H1 (cell line): ENCODE measurements at regions not wholly inside any gene's neighbourhood (a gene's known extent, or its start where the extent isn't known, plus 50 kb on each side); places are given as distances from the start of the nearest gene placed in this dataset.

Source experiments
- CTCF ChIA-PET: fragments of 300-600 bp; sonication (Branson Sonifier 250); formaldehyde crosslinking; loops from one replicate; lab custom pipeline; 2021; ENCODE audit not compliant: partially characterized antibody; lab: Charles Lee
- POLR2A ChIA-PET: fragments of 300-600 bp; sonication (Branson Sonifier 250); formaldehyde crosslinking; loops from one replicate; lab custom pipeline; 2021; ENCODE audit warnings: inconsistent platforms; ENCODE audit not compliant: partially characterized antibody; lab: Charles Lee
- DNase-seq, 2 experiments: peaks; one replicate each; pipeline versions ENCODE4 v3.0.0 to v3.0.0-alpha.2; 2010 to 2022; ENCODE audit warnings: low spot score in 2 of 2, low read depth in 1 of 2, mixed read lengths in 1 of 2
- FAIRE-seq: peaks from 2 replicates; lab custom pipeline; 2011; peaks lifted over from hg19 to GRCh38; lab: Jason Lieb, UNC
- H2AFZ ChIP-seq: 2 replicates; pipeline ENCODE4 v1.8.1; 2012; ENCODE audit warnings: low read length, inconsistent platforms
- H2AK5ac ChIP-seq: 2 replicates; pipeline ENCODE4 v1.6.1; 2013; ENCODE audit warnings: low read depth, low read length
- H2BK120ac ChIP-seq: replicated peaks from 2 replicates; pipeline ENCODE3; 2013; ENCODE audit warnings: low read depth, low read length, inconsistent platforms
- H2BK12ac ChIP-seq: 2 replicates; pipeline ENCODE4 v1.6.1; 2013; ENCODE audit warnings: low read depth, low read length
- H2BK15ac ChIP-seq: 2 replicates; pipeline ENCODE4 v1.6.1; 2013; ENCODE audit warnings: low read length
- H2BK20ac ChIP-seq: 2 replicates; pipeline ENCODE4 v1.6.1; 2013; ENCODE audit warnings: low read length
- H2BK5ac ChIP-seq: 2 replicates; pipeline ENCODE4 v1.6.1; 2013; ENCODE audit warnings: low read depth, low read length
- H3K14ac ChIP-seq: 2 replicates; pipeline ENCODE4 v1.6.1; 2013; ENCODE audit warnings: inconsistent platforms; ENCODE audit not compliant: insufficient read length
- H3K18ac ChIP-seq: 2 replicates; pipeline ENCODE4 v1.6.1; 2013; ENCODE audit warnings: low read length; ENCODE audit errors: extremely low read depth
- H3K23ac ChIP-seq: 2 replicates; pipeline ENCODE4 v1.6.1; 2013; ENCODE audit warnings: inconsistent platforms; ENCODE audit not compliant: insufficient read length
- H3K23me2 ChIP-seq: 2 replicates; pipeline ENCODE4 v1.6.1; 2013; ENCODE audit warnings: low read depth, low read length
- H3K27ac ChIP-seq: 2 replicates; pipeline ENCODE4 v1.6.1; 2011; ENCODE audit warnings: low read depth, low read length, inconsistent platforms
- H3K27me3 ChIP-seq, 4 experiments: replicated peaks in 1 of 4; 1 replicate in 1 of 4; 2 replicates in 3 of 4; pipeline versions ENCODE4 v1.6.1 to v1.8.1; 2011 to 2013; ENCODE audit warnings: low read length in 3 of 4, mild to moderate bottlenecking in 3 of 4, inconsistent platforms in 2 of 4, mixed read lengths in 2 of 4, moderate library complexity in 1 of 4; ENCODE audit not compliant: control insufficient read depth in 3 of 4, insufficient read depth in 3 of 4; ENCODE audit errors: extremely low read depth in 1 of 4
- H3K36me3 ChIP-seq, 4 experiments: 2 replicates each; pipeline versions ENCODE4 v1.6.1 to v1.8.1; 2011 to 2013; ENCODE audit warnings: mild to moderate bottlenecking in 4 of 4, low read length in 3 of 4, moderate library complexity in 2 of 4, control low read depth in 1 of 4, inconsistent platforms in 1 of 4; ENCODE audit not compliant: insufficient read depth in 4 of 4, control insufficient read depth in 2 of 4
- H3K4ac ChIP-seq: replicated peaks from 2 replicates; pipeline ENCODE3; 2013; ENCODE audit warnings: low read length, low read depth, mixed read lengths, inconsistent platforms; ENCODE audit not compliant: insufficient read length
- H3K4me1 ChIP-seq, 4 experiments: replicated peaks in 1 of 4; 1 replicate in 1 of 4; 2 replicates in 3 of 4; pipeline versions ENCODE4 v1.6.1 to v1.8.1; 2011 to 2013; ENCODE audit warnings: low read length in 3 of 4, inconsistent platforms in 2 of 4, mixed read lengths in 1 of 4; ENCODE audit not compliant: insufficient read depth in 4 of 4, control insufficient read depth in 3 of 4
- H3K4me2 ChIP-seq, 2 experiments: 2 replicates each; pipeline versions ENCODE4 v1.6.1 to v1.8.1; 2011 to 2013; ENCODE audit warnings: low read depth in 2 of 2, low read length in 2 of 2, control low read depth in 1 of 2, inconsistent platforms in 1 of 2, mild to moderate bottlenecking in 1 of 2; ENCODE audit not compliant: insufficient read depth in 1 of 2
- H3K4me3 ChIP-seq, 4 experiments: fragments of 200-600, 300-600 bp in 1 of 4; sonication (generic), shearing (Covaris generic), sonication (Bioruptor Twin) in 1 of 4; 2 replicates each; pipeline versions ENCODE4 v1.5.1 to v1.8.1; 2011 to 2016; ENCODE audit warnings: low read length in 4 of 4, low read depth in 3 of 4, control low read depth in 2 of 4, inconsistent platforms in 2 of 4, mild to moderate bottlenecking in 2 of 4, mixed read lengths in 1 of 4, moderate library complexity in 1 of 4; ENCODE audit not compliant: insufficient read depth in 2 of 4; ENCODE audit errors: extremely low read depth in 1 of 4
- H3K56ac ChIP-seq: replicated peaks from 2 replicates; pipeline ENCODE3; 2013; ENCODE audit warnings: low read depth, mild to moderate bottlenecking, mixed read lengths, low read length, inconsistent platforms; ENCODE audit not compliant: insufficient read length
- H3K79me1 ChIP-seq: 2 replicates; pipeline ENCODE4 v1.6.1; 2013; ENCODE audit warnings: low read depth, low read length, control low read depth
- H3K79me2 ChIP-seq, 2 experiments: 2 replicates each; pipeline versions ENCODE4 v1.6.1 to v1.8.1; 2012 to 2013; ENCODE audit warnings: low read length in 2 of 2, mild to moderate bottlenecking in 2 of 2, inconsistent platforms in 1 of 2; ENCODE audit not compliant: insufficient read depth in 2 of 2, control insufficient read depth in 1 of 2
- H3K9ac ChIP-seq, 4 experiments: replicated peaks in 1 of 4; 1 replicate in 1 of 4; 2 replicates in 3 of 4; pipeline versions ENCODE4 v1.6.1 to v1.8.1; 2011 to 2013; ENCODE audit warnings: low read depth in 3 of 4, low read length in 3 of 4, control low read depth in 2 of 4, mild to moderate bottlenecking in 2 of 4, moderate library complexity in 2 of 4, inconsistent platforms in 1 of 4; ENCODE audit errors: extremely low read depth in 1 of 4
- H3K9me3 ChIP-seq, 2 experiments: 2 replicates each; pipeline versions ENCODE4 v1.6.1 to v1.8.1; 2012 to 2013; ENCODE audit warnings: mild to moderate bottlenecking in 2 of 2, moderate library complexity in 2 of 2, control low read depth in 1 of 2, inconsistent platforms in 1 of 2, low read depth in 1 of 2, low read length in 1 of 2, mixed read lengths in 1 of 2; ENCODE audit not compliant: insufficient read depth in 2 of 2
- H4K20me1 ChIP-seq, 2 experiments: replicated peaks in 1 of 2; 2 replicates each; pipeline versions ENCODE3 to v1.8.1; 2011 to 2013; ENCODE audit warnings: inconsistent platforms in 2 of 2, low read length in 2 of 2, mild to moderate bottlenecking in 1 of 2; ENCODE audit not compliant: insufficient read depth in 2 of 2, control insufficient read depth in 1 of 2
- H4K5ac ChIP-seq: 2 replicates; pipeline ENCODE4 v1.6.1; 2013; ENCODE audit warnings: low read length, low read depth, mixed read lengths, inconsistent platforms; ENCODE audit not compliant: insufficient read length
- H4K8ac ChIP-seq: 2 replicates; pipeline ENCODE4 v1.8.0; 2013; ENCODE audit warnings: mild to moderate bottlenecking, moderate library complexity, low read length, inconsistent platforms; ENCODE audit not compliant: insufficient read depth; ENCODE audit errors: extremely low read depth
- H4K91ac ChIP-seq: replicated peaks from 2 replicates; pipeline ENCODE3; 2013; ENCODE audit warnings: low read length, mixed read lengths, inconsistent platforms; ENCODE audit not compliant: insufficient read length
- CTBP2 ChIP-seq: IDR thresholded peaks from 2 replicates; pipeline ENCODE4 v1.7.0; 2011; ENCODE audit warnings: borderline replicate concordance, mild to moderate bottlenecking, moderate library complexity, mixed read lengths, low read length; ENCODE audit not compliant: insufficient read depth, insufficient read length
- PHF8 ChIP-seq: fragments of 200-600 bp; sonication (generic); conservative IDR thresholded peaks from 2 replicates; pipeline ENCODE4 v1.7.1; 2012; ENCODE audit warnings: low read depth, mild to moderate bottlenecking, inconsistent platforms, low read length, moderate library complexity
- RAD21 ChIP-seq, 2 experiments: IDR thresholded peaks in 1 of 2; conservative IDR thresholded peaks in 1 of 2; 2 replicates each; pipeline ENCODE4 v1.6.1; 2011; ENCODE audit warnings: low read depth in 2 of 2, low read length in 2 of 2, improper control_type of control experiment in 1 of 2, inconsistent platforms in 1 of 2, mild to moderate bottlenecking in 1 of 2, moderate library complexity in 1 of 2
- RNF2 ChIP-seq: fragments of 200-900, 300-1000 bp; sonication (generic); IDR thresholded peaks from 2 replicates; pipeline ENCODE4 v1.7.1; 2016; ENCODE audit warnings: borderline replicate concordance, low read depth, mild to moderate bottlenecking, antibody characterized with exemption, low read length; ENCODE audit not compliant: poor library complexity, severe bottlenecking; ENCODE audit errors: missing control alignments
- SRF ChIP-seq: IDR thresholded peaks from 2 replicates; pipeline ENCODE4 v1.6.1; 2011; ENCODE audit warnings: mild to moderate bottlenecking, low read depth, low read length, moderate library complexity
- WGBS, 2 experiments: shearing (Covaris generic) in 1 of 2; methylation state at CpG; one replicate each; pipeline versions ENCODE4 v1.1.6 to v1.1.7; 2013 to 2015; ENCODE audit warnings: low lambda C conversion rate in 2 of 2, mixed read lengths in 2 of 2, inconsistent platforms in 1 of 2, low coverage in 1 of 2, missing lambda C conversion rate in 1 of 2; ENCODE audit not compliant: insufficient replicate concordance in 2 of 2, insufficient coverage in 1 of 2, insufficient read length in 1 of 2; ENCODE audit errors: extremely low coverage in 1 of 2, missing lambda C conversion rate in 1 of 2; 5-methylcytosine and 5-hydroxymethylcytosine counted together
- TF ChIP-seq, protein P1 (sequence below), 3 experiments: IDR thresholded peaks; 1 replicate in 2 of 3; 2 replicates in 1 of 3; pipeline versions ENCODE4 v1.5.1 to v1.6.1; 2011; ENCODE audit warnings: low read length in 3 of 3, mild to moderate bottlenecking in 3 of 3, inconsistent platforms in 2 of 3, low read depth in 1 of 3, moderate library complexity in 1 of 3; ENCODE audit not compliant: insufficient read depth in 1 of 3; ENCODE audit errors: control extremely low read depth in 1 of 3

DNA sequence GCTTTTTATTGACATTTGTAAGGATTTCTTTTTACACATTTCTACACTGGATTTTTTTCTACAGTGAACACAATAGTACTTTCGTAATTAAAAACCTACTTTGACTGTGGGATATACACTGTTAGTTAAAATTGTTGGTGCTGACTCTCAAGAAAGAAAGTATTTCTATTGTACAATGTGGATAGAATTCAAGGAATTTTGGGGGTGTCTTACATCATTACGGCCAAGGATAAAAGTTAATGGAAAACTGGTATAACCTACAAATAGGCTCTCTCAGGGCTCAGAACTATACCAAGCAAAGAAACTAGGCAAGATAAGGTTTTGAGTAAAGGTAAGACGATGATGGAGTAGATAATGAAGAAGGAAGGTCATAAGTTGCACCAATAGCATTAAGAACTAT, 198.4 kb upstream of the PARD3B start (continued):
- TF ChIP-seq PHF8 = no peak

DNA sequence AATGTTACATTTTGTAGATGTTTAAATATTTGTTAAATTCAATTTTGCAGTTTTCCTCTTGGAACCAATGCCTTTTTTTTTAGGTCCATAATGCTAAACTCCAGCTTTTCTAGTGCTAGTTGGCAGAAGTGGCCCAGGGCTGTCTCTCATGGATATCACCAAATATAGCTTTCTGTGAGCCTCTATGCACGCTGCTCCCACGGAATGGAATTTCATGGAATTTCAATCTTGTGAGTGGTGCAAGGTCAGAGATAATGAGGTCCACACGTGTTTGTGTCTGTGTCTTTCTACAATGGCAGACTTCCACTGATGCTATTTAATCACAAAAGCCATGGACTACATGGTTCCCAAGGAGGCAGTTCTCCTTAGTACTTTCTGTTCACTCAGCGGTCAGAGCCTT, 191.5 kb upstream of the PARD3B start:
- H3K56ac ChIP-seq = no peak overlapping the region
- H2BK5ac ChIP-seq = no peak overlapping the region
- H3K9me3 ChIP-seq = no peaks in the 10 kb centered on the region
- H3K23me2 ChIP-seq = no peaks in the 10 kb centered on the region; the same call in 1 of the 2 replicates
- no peak overlapping the region for H3K23ac ChIP-seq
- no peak overlapping the region for H2AK5ac ChIP-seq
- H3K4me1 ChIP-seq = no peaks in the 10 kb centered on the region
- H3K79me2 ChIP-seq = no peaks in the 10 kb centered on the region
- H2BK12ac ChIP-seq = no peak overlapping the region
- no peak overlapping the region for H3K18ac ChIP-seq
- no peak overlapping the region for H3K14ac ChIP-seq
- ChIA-PET POLR2A (no interaction called here), CTCF (no interaction called here)
- H4K5ac ChIP-seq = no peak overlapping the region
- no peak overlapping the region for H2BK20ac ChIP-seq
- H3K4me3 ChIP-seq = no peak overlapping the region
- WGBS, 2 experiments = 88% methylated on average over 4 of the region's 4 CpGs; no CpG with 5 or more reads in 1 of the 2 experiments
- no peaks in the 10 kb centered on the region for H3K36me3 ChIP-seq
- no peak overlapping the region for H3K4ac ChIP-seq
- no peak overlapping the region for H4K91ac ChIP-seq
- no peaks in the 10 kb centered on the region for H3K27me3 ChIP-seq
- no peak overlapping the region for H3K27ac ChIP-seq
- no peaks in the 10 kb centered on the region for H3K79me1 ChIP-seq
- no peaks in the 10 kb centered on the region for H4K20me1 ChIP-seq
- DNase-seq = no peak
- no peak overlapping the region for H4K8ac ChIP-seq
- no peak overlapping the region for H2AFZ ChIP-seq
- H3K9ac ChIP-seq = no peak overlapping the region
- H2BK15ac ChIP-seq = no peak overlapping the region
- TF ChIP-seq, protein P1, sequence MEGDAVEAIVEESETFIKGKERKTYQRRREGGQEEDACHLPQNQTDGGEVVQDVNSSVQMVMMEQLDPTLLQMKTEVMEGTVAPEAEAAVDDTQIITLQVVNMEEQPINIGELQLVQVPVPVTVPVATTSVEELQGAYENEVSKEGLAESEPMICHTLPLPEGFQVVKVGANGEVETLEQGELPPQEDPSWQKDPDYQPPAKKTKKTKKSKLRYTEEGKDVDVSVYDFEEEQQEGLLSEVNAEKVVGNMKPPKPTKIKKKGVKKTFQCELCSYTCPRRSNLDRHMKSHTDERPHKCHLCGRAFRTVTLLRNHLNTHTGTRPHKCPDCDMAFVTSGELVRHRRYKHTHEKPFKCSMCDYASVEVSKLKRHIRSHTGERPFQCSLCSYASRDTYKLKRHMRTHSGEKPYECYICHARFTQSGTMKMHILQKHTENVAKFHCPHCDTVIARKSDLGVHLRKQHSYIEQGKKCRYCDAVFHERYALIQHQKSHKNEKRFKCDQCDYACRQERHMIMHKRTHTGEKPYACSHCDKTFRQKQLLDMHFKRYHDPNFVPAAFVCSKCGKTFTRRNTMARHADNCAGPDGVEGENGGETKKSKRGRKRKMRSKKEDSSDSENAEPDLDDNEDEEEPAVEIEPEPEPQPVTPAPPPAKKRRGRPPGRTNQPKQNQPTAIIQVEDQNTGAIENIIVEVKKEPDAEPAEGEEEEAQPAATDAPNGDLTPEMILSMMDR (IDR thresholded peaks at IDR 0.05; ENCODE audit: control extremely low read depth in 1 of 3, insufficient read depth in 1 of 3, low read depth in 1 of 3, low read length in 3 of 3) = no peak
- no peak for TF ChIP-seq RAD21 (IDR thresholded peaks at IDR 0.05 in 1 of 2, conservative IDR thresholded peaks at IDR 0.05 in 1 of 2; ENCODE audit: low read depth in 2 of 2, low read length in 2 of 2)
- no peak for TF ChIP-seq SRF
- no peak for TF ChIP-seq CTBP2
- no peak for TF ChIP-seq RNF2
- H2BK120ac ChIP-seq = no peak overlapping the region
- H3K4me2 ChIP-seq = no peak overlapping the region
- FAIRE-seq = no peak
